OCI-LY3 (cell line): ENCODE measurements at regions not wholly inside any gene's neighbourhood (a gene's known extent, or its start where the extent isn't known, plus 50 kb on each side); places are given as distances from the start of the nearest gene placed in this dataset.

Experiments used
- H2AFZ ChIP-seq: fragments of 200-600, 300-600 bp; shearing (Covaris generic); 2 replicates; pipeline ENCODE4 v1.6.0; 2014; ENCODE audit warnings: antibody characterized with exemption, low read depth, low read length
- H3K27ac ChIP-seq: fragments of 200-600, 300-600 bp; sonication (generic); 2 replicates; pipeline ENCODE4 v1.5.1; 2014; ENCODE audit warnings: mild to moderate bottlenecking, low read length, moderate library complexity, mixed read lengths
- H3K27me3 ChIP-seq: fragments of 200-600, 300-600 bp; sonication (generic); 2 replicates; pipeline ENCODE4 v1.6.1; 2014; ENCODE audit warnings: low read depth, low read length, mixed read lengths
- H3K36me3 ChIP-seq: fragments of 200-600, 300-600 bp; sonication (generic); replicated peaks from 2 replicates; pipeline ENCODE3; 2014; ENCODE audit warnings: low read depth, low read length, mixed read lengths
- H3K4me1 ChIP-seq: fragments of 300-600, 200-600 bp; sonication (generic); 2 replicates; pipeline ENCODE4 v1.6.1; 2014; ENCODE audit warnings: low read length, mixed read lengths
- H3K4me2 ChIP-seq: fragments of 200-600, 300-600 bp; sonication (generic); 2 replicates; pipeline ENCODE4 v1.6.1; 2014; ENCODE audit warnings: low read length, mixed read lengths
- H3K4me3 ChIP-seq: fragments of 300-600, 200-600 bp; sonication (generic); 2 replicates; pipeline ENCODE4 v1.5.1; 2014; ENCODE audit warnings: antibody characterized with exemption, mild to moderate bottlenecking, low read length, moderate library complexity
- H3K79me2 ChIP-seq: fragments of 300-600, 200-600 bp; shearing (Covaris generic); 2 replicates; pipeline ENCODE4 v1.6.1; 2014; ENCODE audit warnings: mild to moderate bottlenecking, low read length, mixed read lengths
- H3K9ac ChIP-seq: fragments of 300-600, 200-600 bp; shearing (Covaris generic); 2 replicates; pipeline ENCODE4 v1.6.0; 2014; ENCODE audit warnings: mild to moderate bottlenecking, low read length, moderate library complexity
- H3K9me3 ChIP-seq: fragments of 200-600, 300-600 bp; shearing (Covaris generic); 2 replicates; pipeline ENCODE4 v1.6.1; 2014; ENCODE audit warnings: low read length, mixed read lengths; ENCODE audit not compliant: insufficient read depth
- H4K20me1 ChIP-seq: fragments of 200-600, 300-600 bp; sonication (generic); 2 replicates; pipeline ENCODE4 v1.6.1; 2016; ENCODE audit warnings: low read length, mixed read lengths; ENCODE audit not compliant: insufficient read depth
- CTCF ChIP-seq: fragments of 200-600, 300-600 bp; sonication (generic); IDR thresholded peaks from 2 replicates; pipeline ENCODE4 v1.5.1; 2014; ENCODE audit warnings: antibody characterized with exemption, low read length, low read depth
- EZH2phosphoT487 ChIP-seq: fragments of 200-600 bp; shearing (Covaris generic); IDR thresholded peaks from 2 replicates; pipeline ENCODE4 v1.6.1; 2018; ENCODE audit warnings: antibody characterized with exemption, mixed run types, low read depth

- H3K4me3 ChIP-seq = no peak overlapping the region
- no peaks in the 10 kb centered on the region for H3K4me1 ChIP-seq
- no peaks in the 10 kb centered on the region for H3K79me2 ChIP-seq
- H2AFZ ChIP-seq = no peak overlapping the region
- TF ChIP-seq EZH2phosphoT487 = no peak
- TF ChIP-seq CTCF = no peak
- H3K4me2 ChIP-seq = no peak overlapping the region
- no peak overlapping the region for H3K27ac ChIP-seq
- H3K9ac ChIP-seq = no peak overlapping the region
- H3K36me3 ChIP-seq = no peaks in the 10 kb centered on the region
- no peaks in the 10 kb centered on the region for H3K27me3 ChIP-seq
- no peaks in the 10 kb centered on the region for H4K20me1 ChIP-seq
- no peaks in the 10 kb centered on the region for H3K9me3 ChIP-seq
Measured at GRCh38 chr6:170066679-170067078, 224.2 kb downstream of the DLL1 start.

GRCh38 chr6:170063851-170064602, 226.9 kb downstream of the DLL1 start:
- H4K20me1 ChIP-seq = no peaks in the 10 kb centered on the region
- H3K27me3 ChIP-seq = no peaks in the 10 kb centered on the region
- H3K79me2 ChIP-seq = no peaks in the 10 kb centered on the region
- H3K4me2 ChIP-seq = no peak overlapping the region
- H3K9ac ChIP-seq = no peak overlapping the region
- no peak overlapping the region for H2AFZ ChIP-seq
- H3K27ac ChIP-seq = no peak overlapping the region
- H3K4me3 ChIP-seq = no peak overlapping the region
- no peak for TF ChIP-seq CTCF
- TF ChIP-seq EZH2phosphoT487 = no peak
- H3K9me3 ChIP-seq = no peaks in the 10 kb centered on the region
- no peaks in the 10 kb centered on the region for H3K36me3 ChIP-seq
- no peaks in the 10 kb centered on the region for H3K4me1 ChIP-seq

- TF ChIP-seq CTCF (no peak), EZH2phosphoT487 (no peak)
- H3K79me2 ChIP-seq = no peaks in the 10 kb centered on the region
Measured at GRCh38 chr6:170063431-170063830, 227.4 kb downstream of the DLL1 start.

GRCh38 chr6:170062915-170063241, 228.0 kb downstream of the DLL1 start:
- H3K9ac ChIP-seq = no peak overlapping the region
- TF ChIP-seq CTCF (no peak), EZH2phosphoT487 (no peak)
- no peak overlapping the region for H3K4me2 ChIP-seq
- H3K79me2 ChIP-seq = no peaks in the 10 kb centered on the region
- H3K27me3 ChIP-seq = no peaks in the 10 kb centered on the region
- H3K4me3 ChIP-seq = no peak overlapping the region
- H3K36me3 ChIP-seq = no peaks in the 10 kb centered on the region
- H2AFZ ChIP-seq = no peak overlapping the region
- H3K27ac ChIP-seq = no peak overlapping the region
- H4K20me1 ChIP-seq = no peaks in the 10 kb centered on the region
- no peaks in the 10 kb centered on the region for H3K9me3 ChIP-seq
- no peaks in the 10 kb centered on the region for H3K4me1 ChIP-seq

More at GRCh38 chr6:170063431-170063830, 227.4 kb downstream of the DLL1 start:
- H3K27ac ChIP-seq = no peak overlapping the region
- no peak overlapping the region for H3K4me2 ChIP-seq
- H3K36me3 ChIP-seq = no peaks in the 10 kb centered on the region
- no peak overlapping the region for H2AFZ ChIP-seq
- no peaks in the 10 kb centered on the region for H3K4me1 ChIP-seq
- no peaks in the 10 kb centered on the region for H3K27me3 ChIP-seq
- H3K4me3 ChIP-seq = no peak overlapping the region
- H4K20me1 ChIP-seq = no peaks in the 10 kb centered on the region
- H3K9ac ChIP-seq = no peak overlapping the region
- no peaks in the 10 kb centered on the region for H3K9me3 ChIP-seq
